Astrocyte of the spinal cord (primary cell): ENCODE measurements at regions not wholly inside any gene's neighbourhood (a gene's known extent, or its start where the extent isn't known, plus 50 kb on each side); places are given as distances from the start of the nearest gene placed in this dataset.

Source experiments
- DNase-seq: peaks from one replicate; pipeline ENCODE4 v3.0.0; 2011; ENCODE audit warnings: low read depth, low spot score
- H3K4me3 ChIP-seq: 2 replicates; pipeline ENCODE4 v1.5.1; 2011; ENCODE audit warnings: low read depth, mild to moderate bottlenecking, low read length, moderate library complexity
- in situ Hi-C: cut with HindIII; loops from 2 replicates; pipeline ENCODE4 v1.10.0; 2017; ENCODE audit warnings: low sequenced_read_pairs
- TF ChIP-seq, protein P1 (sequence below): IDR thresholded peaks from 2 replicates; pipeline ENCODE4 v1.5.1; 2012; ENCODE audit warnings: low read depth, mild to moderate bottlenecking, low read length, inconsistent platforms

DNA sequence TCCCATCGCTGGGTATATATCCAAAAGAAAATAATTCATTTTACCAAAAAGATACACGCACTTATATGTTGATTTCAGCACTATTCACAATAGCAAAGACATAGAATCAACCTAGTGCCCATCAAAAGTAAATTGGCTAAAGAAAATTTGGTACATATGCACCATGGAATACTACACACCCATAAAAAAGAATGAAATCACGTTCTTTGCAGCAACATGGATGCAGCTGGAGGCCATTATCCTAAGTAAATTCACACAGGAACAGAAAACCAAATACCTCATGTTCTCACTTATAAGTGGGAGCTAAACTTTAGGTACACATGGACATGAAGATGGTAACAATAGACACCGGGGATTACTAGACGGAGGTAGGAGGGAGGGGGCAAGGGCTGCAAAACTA is 50.0 kb upstream of the ZNF644 start:
- TF ChIP-seq, protein P1, sequence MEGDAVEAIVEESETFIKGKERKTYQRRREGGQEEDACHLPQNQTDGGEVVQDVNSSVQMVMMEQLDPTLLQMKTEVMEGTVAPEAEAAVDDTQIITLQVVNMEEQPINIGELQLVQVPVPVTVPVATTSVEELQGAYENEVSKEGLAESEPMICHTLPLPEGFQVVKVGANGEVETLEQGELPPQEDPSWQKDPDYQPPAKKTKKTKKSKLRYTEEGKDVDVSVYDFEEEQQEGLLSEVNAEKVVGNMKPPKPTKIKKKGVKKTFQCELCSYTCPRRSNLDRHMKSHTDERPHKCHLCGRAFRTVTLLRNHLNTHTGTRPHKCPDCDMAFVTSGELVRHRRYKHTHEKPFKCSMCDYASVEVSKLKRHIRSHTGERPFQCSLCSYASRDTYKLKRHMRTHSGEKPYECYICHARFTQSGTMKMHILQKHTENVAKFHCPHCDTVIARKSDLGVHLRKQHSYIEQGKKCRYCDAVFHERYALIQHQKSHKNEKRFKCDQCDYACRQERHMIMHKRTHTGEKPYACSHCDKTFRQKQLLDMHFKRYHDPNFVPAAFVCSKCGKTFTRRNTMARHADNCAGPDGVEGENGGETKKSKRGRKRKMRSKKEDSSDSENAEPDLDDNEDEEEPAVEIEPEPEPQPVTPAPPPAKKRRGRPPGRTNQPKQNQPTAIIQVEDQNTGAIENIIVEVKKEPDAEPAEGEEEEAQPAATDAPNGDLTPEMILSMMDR, result no peak
- DNase-seq, result no peak
- in situ Hi-C loops, result no loop called here
- no peak overlapping the region for H3K4me3 ChIP-seq
